D341Med (cell line): ENCODE measurements at regions not wholly inside any gene's neighbourhood (a gene's known extent, or its start where the extent isn't known, plus 50 kb on each side); places are given as distances from the start of the nearest gene placed in this dataset.

ENCODE experiments used
- DNase-seq: peaks from one replicate; pipeline ENCODE4 v3.0.0; 2012; ENCODE audit warnings: low spot score

GRCh38 chr20:63086421-63087235, 79.9 kb upstream of the BHLHE23 start:
- DNase-seq, result peak; percentile 35

GRCh38 chr20:63085151-63085861, 78.5 kb upstream of the BHLHE23 start:
- peak; percentile 86 for DNase-seq

DNA sequence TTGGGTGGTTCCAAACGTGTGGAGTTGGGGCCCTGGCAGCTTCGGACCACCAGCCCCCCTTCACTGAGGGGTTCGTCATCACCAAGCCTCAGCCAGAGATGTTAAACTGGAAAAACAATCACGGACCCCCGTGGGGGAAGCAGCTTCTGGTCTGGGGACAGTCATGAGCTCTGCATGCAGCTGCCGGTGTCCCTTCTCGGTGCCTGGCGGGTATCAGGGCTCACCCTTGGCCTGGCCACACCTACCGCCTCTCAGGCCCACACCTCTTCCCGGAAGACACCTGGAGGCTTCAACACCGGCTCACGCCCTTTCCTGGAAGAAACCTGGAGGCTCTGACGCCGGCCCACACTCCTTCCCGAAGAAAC, 77.8 kb upstream of the BHLHE23 start:
- DNase-seq, result peak; percentile 33

GRCh38 chr20:63083831-63084562, 77.2 kb upstream of the BHLHE23 start:
- peak; percentile 40 for DNase-seq

- peak; percentile 22 for DNase-seq
These were observed 76.4 kb upstream of the BHLHE23 start for GRCh38 chr20:63082939-63083735.

DNA sequence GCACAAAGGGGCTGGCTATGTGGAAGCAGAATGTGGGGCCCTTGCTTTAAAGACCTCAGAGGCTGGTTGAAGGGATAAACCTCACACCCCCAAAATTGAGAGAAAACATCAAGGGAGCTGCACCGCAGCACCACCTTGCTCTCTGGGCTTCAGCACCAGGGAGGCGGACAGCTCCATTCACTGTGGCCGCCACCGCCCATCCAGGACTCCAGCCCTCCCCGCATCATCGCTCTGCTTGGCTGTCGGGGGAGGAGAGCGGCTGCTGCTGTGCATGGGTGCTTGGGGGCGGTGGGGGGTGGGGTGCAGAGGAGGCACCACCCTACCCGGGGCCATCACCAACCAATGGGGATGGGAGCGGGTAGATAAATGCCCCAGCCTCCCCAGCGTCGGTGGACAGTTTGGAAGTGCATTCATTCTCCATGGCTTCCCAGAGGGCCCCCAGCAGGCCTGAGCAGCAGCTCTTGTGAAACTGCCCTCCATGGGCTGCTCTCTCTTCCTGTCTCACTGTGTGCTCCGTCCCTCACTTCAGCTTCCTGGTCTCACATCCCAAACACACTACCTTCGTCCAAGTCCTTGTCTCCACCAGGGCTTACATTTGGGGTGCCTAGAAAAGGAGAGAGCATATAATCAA, 75.7 kb upstream of the BHLHE23 start:
- DNase-seq, result peak; percentile 36

- DNase-seq, result peak; percentile 15
These were observed 75.1 kb upstream of the BHLHE23 start for GRCh38 chr20:63081831-63082230.

- DNase-seq, result peak; percentile 8
These were observed 74.6 kb upstream of the BHLHE23 start for GRCh38 chr20:63081351-63081750.

GRCh38 chr20:63080811-63081210, 74.0 kb upstream of the BHLHE23 start:
- peak; percentile 8 for DNase-seq

GRCh38 chr20:63080411-63080810, 73.6 kb upstream of the BHLHE23 start:
- peak; percentile 10 for DNase-seq

DNA sequence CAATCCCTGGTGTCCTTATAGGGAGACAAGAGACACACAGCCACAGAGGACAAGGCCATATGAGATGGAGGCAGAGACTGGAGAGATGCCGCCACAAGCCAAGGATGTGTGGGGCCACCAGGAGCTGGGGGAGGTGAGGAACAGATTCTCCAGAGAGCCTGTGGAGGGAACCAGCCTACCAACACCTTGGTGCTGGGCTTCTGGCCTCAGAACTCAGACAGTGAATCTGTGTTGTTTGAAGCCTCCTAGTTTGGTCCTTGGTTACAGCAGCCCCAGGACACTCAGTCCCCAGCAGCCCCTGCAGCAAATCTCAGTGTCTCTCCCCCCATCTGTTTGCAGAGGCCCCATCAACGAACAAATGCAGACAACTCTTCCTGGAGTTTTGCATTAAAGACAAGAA, 73.2 kb upstream of the BHLHE23 start:
- DNase-seq, result peak; percentile 2

GRCh38 chr20:63077705-63078104, 70.9 kb upstream of the BHLHE23 start:
- no peak for DNase-seq

DNA sequence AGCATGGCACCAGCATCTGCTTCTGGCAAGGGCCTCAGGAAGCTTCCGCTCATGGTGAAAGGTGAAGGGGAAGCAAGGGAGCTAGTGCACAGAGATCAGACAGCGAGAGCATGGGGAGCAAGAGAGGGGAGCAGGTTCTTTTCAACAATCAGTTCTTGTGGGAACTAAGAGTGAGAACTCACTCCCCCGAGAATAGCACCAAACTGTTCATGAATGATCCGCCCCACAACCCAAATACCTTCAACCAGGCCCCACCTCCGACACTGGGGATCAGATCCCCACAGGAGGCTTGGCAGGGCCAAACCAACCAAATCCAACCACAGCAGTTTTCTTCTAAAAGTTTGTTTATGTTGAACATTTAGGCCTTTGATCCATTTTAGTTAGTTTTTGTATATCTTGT, 69.7 kb upstream of the BHLHE23 start:
- peak; percentile 4 for DNase-seq

DNA sequence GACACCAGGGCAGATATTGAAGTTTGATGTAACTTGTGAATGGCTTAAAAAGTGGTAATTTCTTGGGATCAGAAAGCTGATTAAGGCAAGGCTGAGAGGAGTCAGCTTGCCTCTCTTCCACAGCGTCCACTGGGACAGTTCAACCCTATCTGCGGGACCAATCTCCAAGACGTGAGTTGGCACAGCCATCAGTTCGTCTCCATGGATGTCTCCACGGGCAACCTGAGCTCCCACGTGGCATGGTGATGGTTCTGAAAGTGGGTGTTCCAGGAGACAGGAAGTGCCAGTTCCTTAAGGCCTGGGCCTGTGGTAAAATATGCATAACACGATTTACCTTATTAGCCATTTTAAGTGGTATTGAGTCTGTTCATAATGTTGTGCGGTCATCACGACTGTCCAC, 67.9 kb upstream of the BHLHE23 start:
- no peak for DNase-seq

DNA sequence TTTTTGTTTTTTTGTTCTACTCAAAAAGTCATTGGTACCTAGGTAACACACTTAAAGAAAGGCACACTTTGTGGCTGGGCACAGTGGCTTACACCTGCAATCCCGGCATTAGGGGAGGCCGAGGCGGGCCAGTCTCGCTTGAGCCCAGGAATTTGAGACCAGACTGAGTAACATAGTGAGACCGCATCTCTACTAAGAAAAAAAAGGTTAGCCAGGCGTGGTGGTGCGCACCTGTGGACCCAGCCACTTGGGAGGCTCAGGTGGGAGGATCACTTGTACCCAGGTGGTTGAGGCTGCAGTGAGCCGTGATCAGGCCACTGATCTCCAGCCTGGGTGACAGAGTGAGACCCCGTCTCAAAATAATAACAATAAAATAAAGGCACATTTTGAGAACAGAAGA, 67.4 kb upstream of the BHLHE23 start:
- DNase-seq, result no peak

DNA sequence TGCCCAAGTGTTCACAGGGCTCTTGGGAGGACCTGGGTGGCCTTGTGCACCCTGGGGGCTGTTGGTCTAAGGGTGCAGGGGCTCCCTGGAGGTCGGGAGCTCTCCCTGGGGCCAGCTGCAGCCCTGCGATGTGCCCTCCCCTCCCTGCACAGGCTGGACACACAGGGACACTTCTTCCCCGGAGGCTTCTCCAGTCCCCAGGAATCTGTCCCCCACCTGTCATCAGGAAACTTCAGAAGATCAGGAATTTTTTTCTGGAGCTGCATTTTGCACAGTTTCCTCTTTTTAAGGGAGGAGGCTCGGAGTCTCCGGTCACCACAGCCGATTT, 66.9 kb upstream of the BHLHE23 start:
- no peak for DNase-seq

- no peak for DNase-seq
These were observed 66.4 kb upstream of the BHLHE23 start for GRCh38 chr20:63072991-63073737.

DNA sequence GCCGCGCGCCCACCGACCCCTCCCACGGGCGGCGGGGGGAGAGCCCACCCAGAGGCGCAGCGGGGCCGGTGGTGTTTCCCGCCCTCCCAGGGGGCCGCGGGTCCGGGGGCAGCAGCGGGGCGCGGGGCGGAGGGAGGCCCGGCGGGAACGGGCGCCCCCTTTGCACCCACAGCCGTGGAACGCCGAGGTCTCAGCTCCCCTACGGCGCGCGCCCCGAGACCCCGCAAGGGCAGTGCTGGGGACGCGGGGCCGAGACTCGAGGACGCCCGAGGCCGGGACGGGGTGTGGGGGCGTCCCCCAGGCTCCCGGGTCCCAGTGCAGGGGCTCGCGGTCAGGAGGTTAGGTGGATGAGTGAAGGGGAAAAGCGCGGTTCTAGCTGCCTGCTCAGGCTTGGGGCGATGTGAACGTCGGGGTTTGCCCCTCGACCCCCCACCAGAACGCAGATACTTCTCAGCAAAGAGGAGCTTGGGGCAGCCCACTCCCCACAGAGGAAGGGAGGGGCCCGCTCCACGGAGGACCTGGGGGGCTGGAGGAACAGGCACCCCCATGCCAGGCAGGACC, 65.5 kb upstream of the BHLHE23 start:
- no peak for DNase-seq

DNA sequence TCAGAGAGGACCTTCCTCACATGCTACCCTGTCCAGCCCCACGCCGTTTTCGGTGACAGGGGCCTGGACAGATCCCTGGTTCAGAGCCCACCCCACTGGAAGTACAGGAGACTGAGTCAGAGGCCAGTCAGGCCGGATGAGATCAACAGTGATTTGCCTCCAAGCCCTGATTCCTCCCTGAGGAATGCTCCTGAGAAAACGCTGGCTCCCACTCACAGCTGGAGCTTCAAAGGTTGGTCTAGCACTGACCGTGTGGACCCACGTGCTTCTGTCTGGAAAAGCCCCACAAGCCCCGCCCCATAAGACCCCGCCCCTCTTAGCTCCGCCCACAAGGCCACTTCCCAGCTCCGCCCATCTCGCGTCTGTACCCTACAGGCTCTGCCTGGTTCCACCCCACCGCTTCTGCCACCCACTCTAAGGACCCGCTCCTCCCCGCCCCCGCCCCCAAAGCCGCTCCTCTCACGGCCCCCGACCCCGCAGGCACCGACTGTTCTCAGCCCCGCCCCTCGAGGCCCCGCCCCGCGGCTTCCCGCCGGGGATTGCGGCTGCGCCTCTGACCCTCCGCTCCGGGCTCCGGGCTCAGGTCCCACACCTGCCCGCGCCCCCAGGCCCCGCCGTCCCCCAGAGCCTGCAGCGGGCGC, 64.9 kb upstream of the BHLHE23 start:
- DNase-seq, result no peak
